ENCODE measurements at regions not wholly inside any gene's neighbourhood (a gene's known extent, or its start where the extent isn't known, plus 50 kb on each side); places are given as distances from the start of the nearest gene placed in this dataset.
A peak's percentile ranks its signal among the peaks of the same experiment; 100 is the strongest.

DNA sequence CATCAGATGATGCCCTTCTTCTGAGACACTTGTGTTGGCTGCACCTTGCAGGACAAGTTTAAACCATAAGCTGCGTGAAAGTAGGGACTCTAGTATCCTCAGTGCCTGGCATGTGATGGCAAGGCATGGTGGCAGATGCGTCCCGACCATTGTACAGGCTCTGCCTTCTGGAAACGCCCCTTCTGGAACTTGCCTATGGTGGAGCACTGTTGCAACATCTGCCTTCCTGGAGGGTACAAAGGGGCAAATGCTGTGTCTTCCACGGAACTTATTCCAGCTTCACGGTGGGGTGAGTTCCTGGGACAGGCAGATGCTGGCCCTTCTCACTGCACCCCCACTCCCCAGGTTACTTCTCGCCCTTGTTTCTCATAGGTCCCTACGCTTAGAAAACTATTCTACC is 232.8 kb downstream of the THBS2 start:
- POLR2A ChIA-PET, result no interaction called here
- Histone ChIP-seq H3K9me3 (no peaks in the 10 kb centered on the region), H3K27me3 (replicated peaks; ENCODE audit: control insufficient read depth, insufficient read depth, low read length) (no peaks in the 10 kb centered on the region), H3K36me3 (ENCODE audit: control insufficient read depth, insufficient read depth, low read length) (no peaks in the 10 kb centered on the region), H3K4me1 (no peaks in the 10 kb centered on the region), H3K4me3 (ENCODE audit: low read depth, low read length) (no peak overlapping the region)
- CTCF ChIA-PET, result interaction anchor here (1.2 kb wide), 1 partner anchor 467 kb away, joined by 3 read pairs; no protein-coding TSS in a partner anchor
- TF ChIP-seq, protein P1, sequence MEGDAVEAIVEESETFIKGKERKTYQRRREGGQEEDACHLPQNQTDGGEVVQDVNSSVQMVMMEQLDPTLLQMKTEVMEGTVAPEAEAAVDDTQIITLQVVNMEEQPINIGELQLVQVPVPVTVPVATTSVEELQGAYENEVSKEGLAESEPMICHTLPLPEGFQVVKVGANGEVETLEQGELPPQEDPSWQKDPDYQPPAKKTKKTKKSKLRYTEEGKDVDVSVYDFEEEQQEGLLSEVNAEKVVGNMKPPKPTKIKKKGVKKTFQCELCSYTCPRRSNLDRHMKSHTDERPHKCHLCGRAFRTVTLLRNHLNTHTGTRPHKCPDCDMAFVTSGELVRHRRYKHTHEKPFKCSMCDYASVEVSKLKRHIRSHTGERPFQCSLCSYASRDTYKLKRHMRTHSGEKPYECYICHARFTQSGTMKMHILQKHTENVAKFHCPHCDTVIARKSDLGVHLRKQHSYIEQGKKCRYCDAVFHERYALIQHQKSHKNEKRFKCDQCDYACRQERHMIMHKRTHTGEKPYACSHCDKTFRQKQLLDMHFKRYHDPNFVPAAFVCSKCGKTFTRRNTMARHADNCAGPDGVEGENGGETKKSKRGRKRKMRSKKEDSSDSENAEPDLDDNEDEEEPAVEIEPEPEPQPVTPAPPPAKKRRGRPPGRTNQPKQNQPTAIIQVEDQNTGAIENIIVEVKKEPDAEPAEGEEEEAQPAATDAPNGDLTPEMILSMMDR (IDR thresholded peaks at IDR 0.05; ENCODE audit: insufficient read depth in 1 of 2, low read depth in 1 of 2, low read length in 1 of 2, severe bottlenecking in 1 of 2, unreplicated experiment in 1 of 2), result no peak
- no peak overlapping the region for H3K27ac Mint-ChIP-seq (ENCODE audit: unreplicated experiment)
- intact Hi-C loops (cut with micrococcal nuclease; ENCODE audit: unreplicated experiment), result no loop called here
- DNase-seq, result no peak
- H3K27me3 Mint-ChIP-seq (ENCODE audit: insufficient read depth, unreplicated experiment), result peaks cover 2% of the 10 kb centered on the region
- peaks cover 11% of the 10 kb centered on the region for H3K9me3 Mint-ChIP-seq (ENCODE audit: unreplicated experiment)
- no TSS peak for BruUV-seq (replicated peaks)
- H3K4me1 Mint-ChIP-seq (ENCODE audit: low read depth, unreplicated experiment), result no peaks in the 10 kb centered on the region
- H3K36me3 Mint-ChIP-seq (ENCODE audit: insufficient read depth, unreplicated experiment), result no peaks in the 10 kb centered on the region
- no peak overlapping the region for H3K4me3 Mint-ChIP-seq (ENCODE audit: unreplicated experiment)

DNA sequence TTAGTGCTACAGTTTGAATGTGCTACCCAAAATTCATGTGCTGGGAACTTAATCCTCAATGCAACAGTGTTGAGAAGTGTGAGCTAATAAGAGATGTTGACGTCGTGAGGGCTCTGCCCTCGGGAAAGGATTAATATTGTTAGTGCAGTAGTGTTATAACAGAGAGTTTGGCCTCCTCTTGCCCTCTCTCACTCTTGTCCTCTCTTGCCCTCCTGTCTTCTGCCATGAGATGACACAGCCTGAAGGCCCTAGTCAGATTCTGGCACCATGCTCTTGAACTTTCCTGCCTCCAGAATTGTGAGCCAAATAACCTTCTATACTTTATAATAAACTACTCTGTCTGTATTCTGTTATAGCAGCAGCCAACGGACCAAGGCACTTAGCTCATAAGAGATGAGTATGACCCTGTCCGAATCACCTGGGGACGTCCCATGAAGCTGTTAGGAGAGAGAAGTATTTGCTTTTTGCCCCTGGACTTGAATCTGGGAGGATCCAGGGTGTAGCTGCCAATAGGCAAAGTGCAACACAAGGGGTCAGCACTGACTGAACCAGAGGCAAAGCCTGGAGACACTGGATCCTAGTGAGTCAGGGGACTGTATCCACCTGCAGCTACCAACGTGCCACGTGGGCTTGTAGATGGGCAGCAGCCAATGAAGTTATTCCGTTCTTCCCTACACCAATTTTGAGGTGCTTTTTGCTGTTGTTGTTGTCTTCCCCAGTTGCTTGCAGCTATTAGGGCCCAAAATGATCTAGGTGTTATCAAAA is 233.7 kb downstream of the THBS2 start:
- CTCF ChIA-PET, result interaction anchor here (0.8 to 1.2 kb wide), 2 partner anchors 307 to 468 kb away, joined by 3 read pairs; no protein-coding TSS in a partner anchor

DNA sequence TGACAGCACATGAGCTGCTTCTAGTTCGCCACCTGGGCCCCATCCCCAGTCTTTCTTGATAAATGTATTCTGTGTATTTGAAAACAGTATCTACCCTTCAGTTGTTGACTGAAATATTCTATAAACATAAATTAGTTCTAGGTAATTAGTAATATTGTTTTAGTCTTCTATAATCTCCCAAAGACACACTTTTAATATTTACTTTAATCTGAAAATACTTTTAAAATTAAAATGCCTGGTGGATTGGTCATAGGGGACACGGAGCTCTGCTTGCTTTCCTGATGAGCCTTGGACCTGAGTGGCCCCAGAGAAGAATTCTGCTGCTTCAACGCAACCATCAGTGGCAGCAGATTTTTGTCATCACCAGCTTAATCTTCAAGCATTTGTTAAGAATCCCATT is 234.5 kb downstream of the THBS2 start:
- H3K36me3 Mint-ChIP-seq (ENCODE audit: insufficient read depth, unreplicated experiment), result no peaks in the 10 kb centered on the region
- peaks cover 11% of the 10 kb centered on the region for H3K9me3 Mint-ChIP-seq (ENCODE audit: unreplicated experiment)
- no peak overlapping the region for H3K4me3 ChIP-seq (ENCODE audit: low read depth, low read length)
- ChIA-PET POLR2A (no interaction called here), CTCF (no interaction called here)
- TF ChIP-seq, protein P1 (IDR thresholded peaks at IDR 0.05; ENCODE audit: insufficient read depth in 1 of 2, low read depth in 1 of 2, low read length in 1 of 2, severe bottlenecking in 1 of 2, unreplicated experiment in 1 of 2), result no peak
- no TSS peak for BruUV-seq (replicated peaks)
- no peaks in the 10 kb centered on the region for H3K36me3 ChIP-seq (ENCODE audit: control insufficient read depth, insufficient read depth, low read length)
- H3K27ac Mint-ChIP-seq (ENCODE audit: unreplicated experiment), result no peak overlapping the region
- intact Hi-C loops (cut with micrococcal nuclease; ENCODE audit: unreplicated experiment), result no loop called here
- no peak for DNase-seq
- H3K4me1 Mint-ChIP-seq (ENCODE audit: low read depth, unreplicated experiment), result no peaks in the 10 kb centered on the region
- H3K27me3 Mint-ChIP-seq (ENCODE audit: insufficient read depth, unreplicated experiment), result peaks cover 6% of the 10 kb centered on the region
- H3K27me3 ChIP-seq (replicated peaks; ENCODE audit: control insufficient read depth, insufficient read depth, low read length), result no peaks in the 10 kb centered on the region
- no peaks in the 10 kb centered on the region for H3K9me3 ChIP-seq
- H3K4me1 ChIP-seq, result no peaks in the 10 kb centered on the region
- H3K4me3 Mint-ChIP-seq (ENCODE audit: unreplicated experiment), result no peak overlapping the region

More for the DNA sequence above, 233.7 kb downstream of the THBS2 start:
- no peak overlapping the region for H3K4me3 Mint-ChIP-seq (ENCODE audit: unreplicated experiment)
- H3K27me3 Mint-ChIP-seq (ENCODE audit: insufficient read depth, unreplicated experiment), result peaks cover 6% of the 10 kb centered on the region
- H3K9me3 Mint-ChIP-seq (ENCODE audit: unreplicated experiment), result peaks cover 11% of the 10 kb centered on the region
- no peaks in the 10 kb centered on the region for H3K9me3 ChIP-seq
- H3K4me3 ChIP-seq (ENCODE audit: low read depth, low read length), result no peak overlapping the region
- H3K4me1 Mint-ChIP-seq (ENCODE audit: low read depth, unreplicated experiment), result no peaks in the 10 kb centered on the region
- peak in 1 of 2 experiments; percentile 7 for DNase-seq
- no TSS peak for BruUV-seq (replicated peaks)
- H3K27ac Mint-ChIP-seq (ENCODE audit: unreplicated experiment), result no peak overlapping the region
- TF ChIP-seq, protein P1 (IDR thresholded peaks at IDR 0.05; ENCODE audit: insufficient read depth in 1 of 2, low read depth in 1 of 2, low read length in 1 of 2, severe bottlenecking in 1 of 2, unreplicated experiment in 1 of 2), result peak in 1 of 2 experiments; percentile 28
- POLR2A ChIA-PET, result no interaction called here
- H3K36me3 Mint-ChIP-seq (ENCODE audit: insufficient read depth, unreplicated experiment), result no peaks in the 10 kb centered on the region
- H3K27me3 ChIP-seq (replicated peaks; ENCODE audit: control insufficient read depth, insufficient read depth, low read length), result no peaks in the 10 kb centered on the region
- H3K36me3 ChIP-seq (ENCODE audit: control insufficient read depth, insufficient read depth, low read length), result no peaks in the 10 kb centered on the region
- intact Hi-C loops (cut with micrococcal nuclease; ENCODE audit: unreplicated experiment), result no loop called here
- no peaks in the 10 kb centered on the region for H3K4me1 ChIP-seq
